GM21381 (cell line): ENCODE measurements at regions not wholly inside any gene's neighbourhood (a gene's known extent, or its start where the extent isn't known, plus 50 kb on each side); places are given as distances from the start of the nearest gene placed in this dataset.

Experiments
- ATAC-seq: cut with Tn5 transposase; IDR thresholded peaks from one replicate; pipeline ENCODE4 v1.9.1; 2021; ENCODE audit warnings: mild to moderate bottlenecking, moderate library complexity; ENCODE audit not compliant: unreplicated experiment

DNA sequence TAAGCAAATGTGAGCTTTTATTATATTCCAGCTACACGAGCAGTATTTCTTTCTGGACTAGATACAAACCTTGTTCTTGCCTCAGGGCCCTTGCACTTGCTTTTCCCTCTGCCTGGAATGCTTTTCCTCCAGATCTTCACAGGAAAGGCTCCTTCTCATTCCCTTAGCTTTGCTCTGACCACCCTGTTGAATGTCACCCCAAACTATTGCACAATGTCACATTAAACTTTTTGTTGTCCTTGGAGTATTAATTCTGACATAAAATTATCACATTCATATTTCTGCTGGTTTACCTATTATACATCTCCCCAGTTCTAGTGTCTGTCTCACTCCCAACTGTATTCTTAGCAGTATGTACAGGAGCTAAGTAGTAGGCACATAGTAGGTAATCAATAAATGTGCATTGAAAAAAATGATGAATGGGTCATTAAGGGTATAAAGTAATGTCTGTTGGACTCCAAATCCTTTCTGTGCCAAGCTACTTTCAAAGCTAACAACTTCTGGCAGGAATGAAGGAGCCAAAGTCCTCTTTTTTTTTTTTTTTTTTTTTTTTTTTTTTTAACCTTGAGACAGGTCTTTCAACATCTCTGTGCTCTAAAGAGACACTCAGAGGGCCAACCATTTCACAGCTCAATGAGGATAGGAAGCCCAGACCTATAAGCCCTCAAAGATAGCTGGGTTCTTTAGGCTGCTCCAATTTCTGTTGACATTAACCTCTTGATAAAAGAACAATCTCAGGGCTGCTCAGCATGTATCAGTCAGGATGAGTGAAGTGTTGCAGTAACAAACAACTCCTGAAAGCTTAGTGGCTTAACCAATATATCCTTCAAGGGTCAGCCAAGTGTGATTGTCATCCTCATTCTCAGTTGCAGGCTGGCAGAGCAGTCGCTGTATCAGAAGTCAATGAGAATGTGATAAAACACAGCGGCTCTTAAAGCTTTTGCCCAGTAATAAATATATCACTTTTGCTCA lies 424.4 kb upstream of the TBX3 start:
- no peak for ATAC-seq

DNA sequence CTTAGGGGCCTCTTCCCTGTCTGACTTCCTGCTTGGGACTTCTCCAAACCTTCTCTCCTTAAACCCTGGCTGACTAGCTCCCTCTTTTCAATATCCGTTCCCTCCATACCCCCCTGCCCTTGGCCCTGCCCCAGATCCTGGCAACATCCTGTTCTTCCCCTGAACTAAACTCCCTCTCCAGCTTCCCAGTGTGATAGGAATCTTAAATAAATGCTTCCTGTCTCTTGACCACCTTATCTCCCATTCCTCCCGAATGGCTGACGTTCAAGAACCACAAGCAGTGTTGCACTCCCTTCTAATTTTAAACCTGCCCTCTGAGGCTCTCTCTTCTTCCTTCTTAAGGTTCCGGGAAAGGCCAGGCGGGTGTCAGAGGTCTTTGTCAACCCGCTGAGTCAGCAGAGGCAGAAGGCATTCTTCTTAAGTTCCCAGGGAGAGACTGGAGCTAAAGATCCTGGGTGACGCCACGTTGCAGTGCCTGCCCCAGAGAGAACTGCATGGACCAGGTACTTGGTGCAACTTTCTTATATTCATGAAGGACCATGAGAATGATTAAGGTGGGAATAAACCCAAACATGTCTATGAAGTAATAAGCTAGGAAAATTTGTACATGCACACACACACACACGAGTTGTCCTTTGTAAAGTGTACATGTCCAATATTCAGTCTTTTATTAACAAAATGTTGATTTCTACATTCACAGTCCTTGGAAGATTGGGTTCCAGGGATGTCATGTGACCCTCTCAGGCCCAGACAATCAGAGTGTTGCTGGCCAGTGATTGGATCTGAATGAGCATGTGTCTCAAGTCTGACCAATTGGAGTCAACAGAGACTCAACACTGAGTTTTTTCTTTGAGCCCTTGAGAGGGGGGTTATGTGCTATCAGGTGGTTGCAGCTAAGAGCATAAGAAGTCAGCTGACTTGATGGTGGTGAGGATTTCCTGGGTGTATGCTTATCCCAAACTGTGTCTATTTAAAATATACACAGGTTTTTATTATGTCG lies 420.2 kb upstream of the TBX3 start:
- ATAC-seq: no peak

DNA sequence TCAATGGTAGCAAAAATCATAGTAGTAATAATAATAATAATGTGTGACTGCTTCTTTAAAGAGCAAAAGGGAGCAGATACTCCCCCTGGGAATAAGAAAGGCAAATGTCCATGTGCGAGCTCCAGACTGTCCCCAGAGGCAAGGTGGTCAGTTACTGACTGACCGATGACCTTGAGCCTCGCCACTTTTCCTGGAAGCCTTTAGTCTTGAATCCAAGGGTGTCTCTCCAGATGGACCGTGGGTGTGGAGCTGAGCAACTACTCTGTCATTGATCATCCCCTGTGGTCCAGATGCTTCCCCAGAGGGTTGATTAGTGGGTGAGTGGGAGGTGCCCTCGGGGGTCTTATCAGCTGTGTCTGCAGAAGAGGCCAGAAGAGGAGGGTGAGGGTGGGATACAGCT lies 418.5 kb upstream of the TBX3 start:
- no peak for ATAC-seq

DNA sequence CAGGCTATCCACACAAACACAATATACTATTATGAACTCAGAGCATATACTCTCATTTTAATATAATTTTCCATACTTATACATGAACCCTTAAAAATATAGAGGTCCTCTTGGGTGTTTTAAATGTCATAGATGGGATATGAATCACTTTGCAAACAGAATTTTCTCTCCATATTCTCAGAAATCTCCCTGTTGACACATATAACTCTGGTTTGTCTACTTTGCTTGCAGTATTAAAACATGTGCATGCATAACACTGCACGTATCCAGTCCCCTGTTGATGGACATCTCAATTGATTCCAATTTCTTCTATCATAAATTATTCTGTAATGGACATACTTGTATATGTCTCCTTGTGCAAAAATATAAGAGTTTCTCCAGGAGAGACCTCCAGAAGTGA lies 417.5 kb upstream of the TBX3 start:
- no peak for ATAC-seq

DNA sequence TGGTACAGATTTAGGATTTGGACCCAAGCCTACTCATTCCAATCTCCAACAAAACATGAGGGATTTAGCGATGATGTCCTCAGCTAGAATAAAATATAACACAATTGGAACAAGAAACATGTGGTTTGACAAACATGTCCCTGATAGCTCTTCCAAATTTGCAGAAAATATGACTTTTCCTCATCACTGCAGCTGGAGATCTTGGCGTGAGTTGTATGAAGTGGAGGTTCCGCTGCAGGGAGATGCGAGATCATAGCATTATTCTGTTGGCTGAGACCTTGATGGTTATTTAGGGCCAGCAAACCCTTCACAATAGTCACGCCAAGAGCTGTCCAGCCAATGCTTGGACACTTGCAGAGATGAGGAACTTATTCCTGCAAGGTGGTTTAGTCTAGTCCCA lies 413.4 kb upstream of the TBX3 start:
- ATAC-seq: no peak

DNA sequence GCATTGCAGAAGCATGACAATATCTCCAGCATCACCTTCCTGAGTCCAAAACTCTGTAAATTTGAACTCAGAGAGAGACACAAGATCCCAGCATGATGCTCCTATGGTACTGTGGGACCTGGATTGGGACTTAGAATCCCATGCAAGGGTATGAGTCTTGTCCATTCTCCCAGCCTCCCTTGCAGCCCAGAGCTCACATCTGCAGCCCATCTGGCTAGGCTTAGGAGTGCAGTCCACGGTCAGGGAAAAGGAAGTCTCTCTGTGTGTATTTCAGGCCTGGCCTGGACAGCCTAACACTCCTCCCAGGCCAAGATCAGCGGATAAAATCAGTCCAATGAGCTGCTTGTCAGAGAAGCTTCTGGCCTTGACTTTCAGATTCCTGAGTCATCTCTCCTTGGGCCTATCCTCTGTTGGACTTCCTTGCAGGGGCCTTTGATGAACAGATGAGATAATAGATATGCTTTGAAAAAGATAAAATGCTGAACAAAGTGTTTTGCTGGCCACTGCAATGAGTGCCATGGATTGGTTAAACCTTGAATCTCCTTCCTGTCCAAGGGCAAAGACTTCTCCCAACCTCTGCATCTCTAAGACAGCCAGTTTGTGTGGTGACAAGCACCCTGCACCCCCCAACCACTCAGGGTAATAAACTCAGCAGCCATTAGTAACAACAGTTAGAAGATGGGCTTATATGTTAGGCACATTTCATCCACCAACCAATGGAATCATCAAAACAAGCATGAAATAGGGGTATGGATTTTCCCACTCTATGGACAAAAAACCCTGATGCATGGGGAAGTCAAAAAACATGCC lies 412.8 kb upstream of the TBX3 start:
- no peak for ATAC-seq

DNA sequence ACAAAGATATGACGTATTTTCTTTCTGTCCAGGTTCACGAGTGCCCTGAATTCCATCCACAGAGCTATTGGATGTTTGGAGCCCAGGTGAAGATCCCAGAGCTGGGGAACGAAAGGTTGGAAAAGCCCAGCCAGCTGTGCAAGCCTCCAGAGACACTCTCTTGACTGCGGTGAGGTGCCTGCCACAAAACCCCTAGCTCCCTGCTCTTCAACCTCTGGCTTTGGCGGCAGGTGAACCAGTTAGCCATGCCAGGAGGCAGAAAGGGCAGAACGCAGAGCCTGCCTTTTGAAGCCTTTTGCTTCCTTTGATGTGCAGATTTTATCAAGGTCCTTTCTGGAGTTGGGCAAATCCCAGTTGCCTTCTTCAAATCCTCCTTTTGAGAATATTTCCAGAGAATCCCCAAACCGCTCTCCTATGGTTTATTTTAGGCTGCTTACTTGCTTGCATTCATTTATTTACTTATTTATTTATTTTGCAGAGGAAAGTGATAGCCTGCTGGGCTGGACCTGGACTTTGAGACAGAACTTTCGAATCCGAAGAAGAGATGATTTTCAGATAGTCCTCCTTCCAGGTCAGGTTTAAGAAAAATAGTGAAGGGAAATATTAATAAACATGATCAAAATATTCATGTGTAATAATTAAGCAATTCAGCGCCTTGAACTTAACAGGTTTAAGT lies 411.2 kb upstream of the TBX3 start:
- no peak for ATAC-seq

DNA sequence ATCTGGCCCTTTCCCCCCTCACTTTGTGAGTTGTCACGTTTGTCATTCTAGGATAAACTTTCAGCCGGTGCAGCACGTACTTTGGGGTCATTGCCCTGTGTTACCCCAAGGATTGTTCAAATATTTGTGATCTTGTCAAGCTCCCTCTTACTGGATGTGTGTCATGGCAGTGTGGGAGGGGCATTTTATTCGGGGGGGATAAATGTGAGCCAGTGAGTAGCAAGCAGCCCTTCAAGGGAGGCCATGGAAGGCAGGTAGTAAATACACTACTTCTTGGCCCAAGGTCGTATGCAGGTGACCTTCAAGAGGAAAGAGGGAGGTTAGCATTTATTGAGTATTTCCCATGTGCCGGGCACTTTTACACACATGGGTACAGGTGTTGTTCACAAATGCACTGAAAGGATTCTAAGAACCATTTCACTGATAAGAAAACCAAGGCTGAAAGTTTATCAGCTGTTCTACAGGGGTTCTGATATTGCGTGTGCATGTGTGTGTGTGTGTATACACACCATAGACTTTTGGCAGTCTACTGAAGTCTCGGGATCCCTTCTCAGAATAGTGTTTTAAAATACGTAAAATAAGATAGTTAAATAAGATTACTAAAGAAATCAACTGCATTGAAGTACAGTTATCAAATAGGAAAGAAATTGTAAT lies 410.3 kb upstream of the TBX3 start:
- no peak for ATAC-seq

DNA sequence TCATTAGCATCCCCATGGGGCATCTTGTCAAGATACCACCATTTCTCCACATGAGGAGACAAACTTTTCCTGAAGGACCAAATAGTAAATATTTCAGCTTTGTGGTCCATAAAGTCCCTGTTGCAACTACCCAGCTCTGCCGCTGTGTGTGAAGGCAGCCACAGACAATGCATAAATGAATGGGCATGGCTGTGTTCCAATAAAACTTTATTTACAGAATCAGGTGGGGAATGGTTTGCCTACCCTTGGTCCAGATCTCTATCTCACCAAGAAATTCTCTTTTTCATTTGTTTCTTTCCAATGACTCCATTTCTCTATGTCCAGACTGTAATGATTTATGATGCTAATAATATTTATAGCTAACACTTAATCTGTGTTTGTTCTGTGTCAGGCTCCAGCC lies 409.3 kb upstream of the TBX3 start:
- ATAC-seq: no peak

DNA sequence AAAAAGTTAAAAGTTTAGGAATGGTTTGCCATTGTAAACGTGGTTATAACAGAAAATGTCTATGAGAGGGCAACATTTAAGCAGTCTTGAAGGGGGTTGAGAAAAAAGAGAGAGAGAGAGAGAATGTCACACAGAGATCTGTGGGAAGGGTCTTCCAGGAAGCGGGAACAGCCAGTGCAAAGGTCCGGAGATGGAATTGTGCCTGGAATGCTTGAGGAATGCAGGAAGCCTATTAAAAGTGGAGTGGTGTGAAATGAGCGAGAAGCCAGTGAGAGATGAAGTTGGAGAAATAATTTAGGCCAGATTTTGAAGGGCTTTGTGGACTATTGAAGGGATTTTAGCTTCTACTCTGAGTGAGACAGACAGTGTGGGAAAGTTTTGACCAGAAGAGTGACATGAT lies 406.8 kb upstream of the TBX3 start:
- ATAC-seq: no peak

DNA sequence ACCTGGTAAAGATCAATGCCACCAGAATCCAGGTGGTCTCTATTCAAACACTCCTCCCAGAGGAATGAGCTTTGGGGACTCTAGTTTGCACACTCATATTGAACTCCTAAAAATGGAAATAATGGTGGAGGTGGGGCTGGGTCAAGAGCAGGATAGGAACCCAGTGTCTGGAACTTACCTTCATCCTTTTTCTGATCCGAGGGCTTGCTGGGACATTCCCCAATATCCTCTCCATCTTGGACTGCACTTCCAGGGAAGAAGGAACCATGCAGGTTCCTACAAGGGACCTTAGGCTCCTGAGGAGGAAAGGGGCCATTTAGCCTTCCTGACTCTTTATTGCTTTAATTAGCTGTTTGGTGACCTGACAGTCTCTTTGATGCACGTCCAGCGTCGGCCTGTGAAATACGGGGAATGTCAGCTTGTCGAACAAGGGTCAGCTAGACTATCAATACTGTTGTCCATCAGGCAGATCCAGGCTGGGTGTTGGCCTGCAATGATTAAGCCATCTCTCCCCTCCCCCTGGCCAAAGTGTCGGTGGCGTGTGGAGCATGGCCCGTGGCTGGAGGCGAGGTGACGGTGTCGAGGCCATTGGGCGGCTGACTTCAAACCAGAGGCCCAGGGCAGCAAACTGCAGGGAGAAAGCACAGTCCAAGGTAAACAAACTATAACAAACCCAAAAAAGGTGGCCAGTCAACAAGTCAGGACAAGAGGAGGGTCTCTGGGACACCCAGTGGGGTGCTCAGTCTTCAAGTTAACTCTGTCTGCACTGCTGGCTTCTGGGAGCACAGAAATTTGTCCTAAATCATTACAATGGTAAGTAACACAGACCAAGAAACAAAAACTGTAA lies 405.2 kb upstream of the TBX3 start:
- ATAC-seq: no peak

DNA sequence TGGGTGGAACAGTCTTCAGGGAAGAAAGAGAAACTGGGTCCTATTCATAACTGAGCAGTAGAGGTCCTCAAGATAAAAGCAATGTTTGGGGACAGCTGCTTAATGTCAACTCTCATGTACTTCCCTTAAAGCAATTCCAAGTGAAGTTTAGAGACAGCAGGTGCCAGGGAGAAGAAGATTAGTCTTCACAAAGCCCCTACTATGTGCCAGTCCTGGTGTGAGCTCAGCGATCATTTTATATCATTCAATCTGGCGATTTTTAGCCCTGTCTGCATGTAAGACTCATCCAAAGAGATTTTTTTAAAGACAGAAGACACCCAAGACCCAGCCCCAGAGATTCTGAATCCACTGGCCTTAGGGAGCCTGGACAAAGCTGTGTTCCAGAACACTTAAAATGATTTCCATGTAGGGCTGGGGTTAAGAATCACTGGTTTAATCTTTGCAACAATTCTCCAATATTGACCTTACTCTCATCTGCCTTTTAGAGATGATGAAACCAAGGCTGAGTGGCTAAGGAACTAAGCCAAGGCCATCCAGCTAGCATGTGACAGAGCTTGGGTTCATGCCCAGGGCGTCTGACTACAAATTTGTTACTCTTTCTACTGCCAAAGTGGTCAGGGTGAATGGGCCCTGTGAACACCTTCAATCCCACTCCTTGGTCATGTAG lies 404.5 kb upstream of the TBX3 start:
- no peak for ATAC-seq

DNA sequence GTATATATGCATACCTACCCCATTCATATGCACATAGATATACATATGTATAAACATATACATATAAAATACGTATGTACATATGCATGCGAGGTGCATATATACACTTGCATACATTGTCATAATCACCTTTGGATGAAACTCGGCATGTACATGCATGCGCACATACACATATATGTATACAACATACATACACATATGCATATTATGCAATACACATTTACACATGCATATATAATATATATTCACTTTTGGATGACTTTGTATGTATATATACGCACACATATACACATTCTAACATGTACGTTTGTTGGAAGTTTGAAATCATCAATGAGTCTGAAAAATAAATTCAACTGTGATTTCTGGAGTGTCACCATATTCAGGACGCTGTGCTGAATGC lies 401.6 kb upstream of the TBX3 start:
- ATAC-seq: no peak

DNA sequence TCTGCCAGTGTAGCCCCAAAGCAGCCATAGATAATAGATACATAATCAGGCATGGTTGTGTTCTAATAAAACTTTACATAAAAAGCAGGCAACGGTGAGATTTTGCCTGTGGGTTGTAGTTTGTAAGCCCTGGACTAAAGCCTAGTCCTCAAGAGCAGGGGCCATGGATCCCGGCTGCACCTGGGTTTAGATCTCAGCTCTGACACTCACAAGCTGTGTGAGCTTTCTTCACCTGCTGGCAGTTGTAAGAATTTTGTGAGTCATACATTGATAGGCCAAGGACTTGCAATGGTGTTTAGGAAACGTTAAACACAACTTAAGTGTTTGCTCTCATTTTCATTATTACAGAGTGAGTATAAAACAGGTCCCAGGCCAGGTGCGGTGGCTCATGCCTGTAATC lies 395.8 kb upstream of the TBX3 start:
- ATAC-seq: no peak

DNA sequence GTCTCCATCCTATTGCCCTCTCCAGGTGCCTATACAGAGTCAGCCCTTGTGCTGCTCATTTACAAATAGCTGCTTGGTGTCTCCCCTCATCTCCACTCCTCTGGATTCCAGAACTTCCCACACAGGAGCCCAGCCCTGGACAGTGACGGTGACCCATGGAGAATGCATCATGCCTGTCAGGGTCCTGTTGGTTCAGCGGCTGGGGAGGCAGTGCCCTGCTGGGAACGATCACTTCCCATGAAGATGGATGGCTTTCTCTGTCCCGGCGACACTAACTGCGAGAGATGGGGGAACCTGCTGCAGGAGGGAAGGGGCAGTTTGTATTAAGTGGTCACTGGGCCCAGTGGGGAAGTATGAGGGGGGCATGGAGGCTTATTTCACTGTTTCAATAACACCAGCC lies 395.0 kb upstream of the TBX3 start:
- no peak for ATAC-seq

DNA sequence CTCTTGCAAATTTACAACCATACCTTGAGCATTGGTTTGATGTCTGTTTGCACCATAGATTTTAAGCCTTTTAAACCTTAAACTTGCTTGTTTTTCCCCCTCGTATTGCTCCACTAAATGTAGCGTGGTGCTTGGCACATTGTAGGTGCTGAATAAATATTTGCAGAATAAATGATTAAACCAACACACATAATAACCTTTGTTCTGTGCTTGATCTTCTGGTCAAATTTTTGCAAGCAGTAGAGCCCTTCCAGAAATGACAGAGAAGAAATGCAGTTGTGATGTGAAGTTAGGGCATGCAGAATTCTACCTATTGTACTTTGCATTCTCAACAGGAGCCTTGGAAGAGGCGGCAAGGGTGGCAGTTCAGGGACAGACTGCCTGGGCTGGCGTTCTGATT lies 394.4 kb upstream of the TBX3 start:
- no peak for ATAC-seq

DNA sequence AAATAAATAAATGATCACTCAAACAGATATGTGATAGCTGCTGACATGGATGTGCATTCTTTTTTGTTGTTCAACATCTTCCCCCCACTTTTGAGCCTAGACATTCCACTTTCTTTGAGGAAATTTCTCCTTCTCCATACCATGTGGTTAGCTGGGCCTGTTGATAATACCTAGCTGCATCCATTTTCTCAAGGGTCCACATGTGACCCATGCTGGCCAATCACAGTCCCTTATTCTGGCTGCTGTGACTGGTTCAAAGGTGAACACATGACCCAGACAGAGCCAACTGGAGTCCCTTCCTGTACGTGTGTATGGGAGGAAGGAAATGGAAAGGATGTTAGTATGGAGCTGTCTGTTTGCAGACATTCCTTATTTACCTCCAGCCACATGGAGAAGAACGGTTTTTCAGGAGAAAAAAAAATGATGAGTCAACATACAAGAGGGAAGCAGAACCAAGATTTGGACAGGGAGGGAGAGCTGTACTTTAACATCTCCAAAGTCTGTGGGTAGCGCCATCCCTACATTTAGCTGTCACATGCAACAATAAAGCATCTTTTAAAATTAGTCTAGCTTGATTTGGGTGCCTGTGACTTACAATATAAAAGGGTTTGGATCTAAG lies 391.7 kb upstream of the TBX3 start:
- no peak for ATAC-seq

DNA sequence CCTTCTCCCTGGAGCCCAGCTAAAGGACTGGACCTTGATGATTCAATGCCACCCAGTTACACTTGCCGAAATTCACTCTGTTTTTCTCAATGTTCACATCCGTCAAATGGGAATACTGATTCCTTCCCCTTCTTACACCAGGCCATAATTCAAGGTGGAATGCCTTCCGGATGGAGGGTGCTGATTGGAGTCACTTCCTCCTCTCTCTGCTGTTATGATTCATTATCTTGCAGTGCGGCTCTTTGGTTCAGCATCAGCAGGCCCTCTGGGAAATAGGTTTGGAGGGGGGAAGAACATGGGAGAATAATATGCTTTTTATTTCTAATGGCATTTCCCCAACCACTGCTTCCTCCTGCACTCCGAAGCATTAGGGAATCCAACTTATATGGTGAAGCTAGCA lies 390.6 kb upstream of the TBX3 start:
- no peak for ATAC-seq
